IPS-18c (cell line): ENCODE measurements at regions not wholly inside any gene's neighbourhood (a gene's known extent, or its start where the extent isn't known, plus 50 kb on each side); places are given as distances from the start of the nearest gene placed in this dataset.

Experiments used
- H3K4me3 ChIP-seq: 2 replicates; pipeline ENCODE4 v1.7.0; 2013; ENCODE audit warnings: low read depth, mild to moderate bottlenecking, low read length, moderate library complexity; ENCODE audit not compliant: insufficient read depth
- H3K9me3 ChIP-seq: one replicate; pipeline ENCODE4 v1.6.1; 2013; ENCODE audit warnings: mild to moderate bottlenecking, low read length, moderate library complexity; ENCODE audit not compliant: control insufficient read depth, insufficient read depth

GRCh38 chr2:13005761-13006335 lies 289.1 kb downstream of the TRIB2 start:
- no peak overlapping the region for H3K4me3 ChIP-seq
- no peaks in the 10 kb centered on the region for H3K9me3 ChIP-seq

GRCh38 chr2:13006426-13006825 lies 289.7 kb downstream of the TRIB2 start:
- H3K4me3 ChIP-seq, result no peak overlapping the region
- H3K9me3 ChIP-seq, result no peaks in the 10 kb centered on the region

- H3K9me3 ChIP-seq, result no peaks in the 10 kb centered on the region
- H3K4me3 ChIP-seq, result no peak overlapping the region
Observed at GRCh38 chr2:13006829-13007717, 290.3 kb downstream of the TRIB2 start.

- Histone ChIP-seq H3K9me3 (no peaks in the 10 kb centered on the region), H3K4me3 (no peak overlapping the region)
Observed at GRCh38 chr2:13009027-13009642, 292.4 kb downstream of the TRIB2 start.

- no peaks in the 10 kb centered on the region for H3K9me3 ChIP-seq
- H3K4me3 ChIP-seq, result no peak overlapping the region
Observed at GRCh38 chr2:13010283-13010682, 293.5 kb downstream of the TRIB2 start.

- Histone ChIP-seq H3K9me3 (no peaks in the 10 kb centered on the region), H3K4me3 (no peak overlapping the region)
Observed at GRCh38 chr2:13014783-13015182, 298.0 kb downstream of the TRIB2 start.

GRCh38 chr2:13015532-13016320 lies 299.0 kb downstream of the TRIB2 start:
- no peaks in the 10 kb centered on the region for H3K9me3 ChIP-seq
- H3K4me3 ChIP-seq, result no peak overlapping the region

- Histone ChIP-seq H3K4me3 (no peak overlapping the region), H3K9me3 (no peaks in the 10 kb centered on the region)
Observed at GRCh38 chr2:13018490-13018889, 301.8 kb downstream of the TRIB2 start.

- Histone ChIP-seq H3K4me3 (no peak overlapping the region), H3K9me3 (no peaks in the 10 kb centered on the region)
Observed at GRCh38 chr2:13019781-13020180, 303.0 kb downstream of the TRIB2 start.

- Histone ChIP-seq H3K9me3 (no peaks in the 10 kb centered on the region), H3K4me3 (no peak overlapping the region)
Observed at GRCh38 chr2:13020469-13020868, 303.7 kb downstream of the TRIB2 start.

- Histone ChIP-seq H3K9me3 (no peaks in the 10 kb centered on the region), H3K4me3 (no peak overlapping the region)
Observed at GRCh38 chr2:13021470-13021957, 304.8 kb downstream of the TRIB2 start.

- H3K9me3 ChIP-seq, result no peaks in the 10 kb centered on the region
Observed at GRCh38 chr2:13030606-13031005, 313.9 kb downstream of the TRIB2 start.

GRCh38 chr2:13034861-13035260 lies 318.1 kb downstream of the TRIB2 start:
- Histone ChIP-seq H3K4me3 (no peak overlapping the region), H3K9me3 (no peaks in the 10 kb centered on the region)

More at GRCh38 chr2:13030606-13031005, 313.9 kb downstream of the TRIB2 start:
- H3K4me3 ChIP-seq, result no peak overlapping the region

- H3K9me3 ChIP-seq, result no peaks in the 10 kb centered on the region
- no peak overlapping the region for H3K4me3 ChIP-seq
Observed at GRCh38 chr2:13035866-13036265, 319.1 kb downstream of the TRIB2 start.

GRCh38 chr2:13040043-13040442 lies 323.3 kb downstream of the TRIB2 start:
- Histone ChIP-seq H3K4me3 (no peak overlapping the region), H3K9me3 (no peaks in the 10 kb centered on the region)

GRCh38 chr2:13046557-13047165 lies 329.9 kb downstream of the TRIB2 start:
- Histone ChIP-seq H3K9me3 (no peaks in the 10 kb centered on the region), H3K4me3 (no peak overlapping the region)

GRCh38 chr2:13050764-13051163 lies 334.0 kb downstream of the TRIB2 start:
- no peak overlapping the region for H3K4me3 ChIP-seq

More at GRCh38 chr2:13050764-13051163, 334.0 kb downstream of the TRIB2 start:
- no peaks in the 10 kb centered on the region for H3K9me3 ChIP-seq
